GM12891 (cell line): ENCODE measurements at regions not wholly inside any gene's neighbourhood (a gene's known extent, or its start where the extent isn't known, plus 50 kb on each side); places are given as distances from the start of the nearest gene placed in this dataset.

Experiments used
- PAX5 ChIP-seq: IDR thresholded peaks from 2 replicates; pipeline ENCODE4 v1.6.1; 2011; ENCODE audit warnings: low read length, moderate library complexity, mild to moderate bottlenecking; ENCODE audit not compliant: insufficient read depth, severe bottlenecking
- POLR2A ChIP-seq: IDR thresholded peaks from 2 replicates; pipeline ENCODE4 v1.6.1; 2011; ENCODE audit warnings: low read depth, low read length, control low read depth
- POLR2AphosphoS5 ChIP-seq: IDR thresholded peaks from 2 replicates; pipeline ENCODE4 v1.6.1; 2011; ENCODE audit warnings: low read depth, low read length, control low read depth
- POU2F2 ChIP-seq: IDR thresholded peaks from 2 replicates; pipeline ENCODE4 v1.6.1; 2011; ENCODE audit warnings: low read depth, mild to moderate bottlenecking, control low read depth, low read length, moderate library complexity
- SPI1 ChIP-seq: IDR thresholded peaks from 2 replicates; pipeline ENCODE4 v1.6.1; 2011; ENCODE audit warnings: low read depth, low read length, control low read depth
- TAF1 ChIP-seq: IDR thresholded peaks from 2 replicates; pipeline ENCODE4 v1.6.1; 2011; ENCODE audit warnings: low read depth, low read length, control low read depth

DNA sequence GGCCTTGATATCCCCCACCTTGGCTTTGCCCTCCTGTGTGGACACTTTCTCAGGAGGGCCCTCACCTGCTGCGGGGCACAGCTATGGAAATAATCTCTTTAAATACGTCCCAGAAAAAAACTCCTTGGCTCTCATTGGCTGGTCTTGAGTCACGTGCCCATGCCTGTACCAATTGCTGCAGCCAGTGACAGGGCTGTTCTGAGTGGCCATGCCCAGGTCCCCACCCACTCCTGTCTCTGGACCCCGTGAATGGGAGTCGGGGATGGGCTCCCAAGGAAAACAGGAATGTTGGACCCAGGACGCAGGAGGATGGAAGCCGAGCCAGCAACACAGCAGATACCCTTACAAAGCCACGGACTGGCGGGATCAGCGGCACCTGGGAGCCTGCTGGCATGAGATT is 53.1 kb upstream of the CDR2 start:
- TF ChIP-seq POLR2A, result no peak
- no peak for TF ChIP-seq POLR2AphosphoS5
- no peak for TF ChIP-seq TAF1
- no peak for TF ChIP-seq SPI1
- no peak for TF ChIP-seq PAX5
- TF ChIP-seq POU2F2, result no peak
